ENCODE measurements at regions not wholly inside any gene's neighbourhood (a gene's known extent, or its start where the extent isn't known, plus 50 kb on each side); places are given as distances from the start of the nearest gene placed in this dataset.

- ATAC-seq: peak; percentile 30; the same call in 2 of the 3 replicates
- TF ChIP-seq, protein P1, sequence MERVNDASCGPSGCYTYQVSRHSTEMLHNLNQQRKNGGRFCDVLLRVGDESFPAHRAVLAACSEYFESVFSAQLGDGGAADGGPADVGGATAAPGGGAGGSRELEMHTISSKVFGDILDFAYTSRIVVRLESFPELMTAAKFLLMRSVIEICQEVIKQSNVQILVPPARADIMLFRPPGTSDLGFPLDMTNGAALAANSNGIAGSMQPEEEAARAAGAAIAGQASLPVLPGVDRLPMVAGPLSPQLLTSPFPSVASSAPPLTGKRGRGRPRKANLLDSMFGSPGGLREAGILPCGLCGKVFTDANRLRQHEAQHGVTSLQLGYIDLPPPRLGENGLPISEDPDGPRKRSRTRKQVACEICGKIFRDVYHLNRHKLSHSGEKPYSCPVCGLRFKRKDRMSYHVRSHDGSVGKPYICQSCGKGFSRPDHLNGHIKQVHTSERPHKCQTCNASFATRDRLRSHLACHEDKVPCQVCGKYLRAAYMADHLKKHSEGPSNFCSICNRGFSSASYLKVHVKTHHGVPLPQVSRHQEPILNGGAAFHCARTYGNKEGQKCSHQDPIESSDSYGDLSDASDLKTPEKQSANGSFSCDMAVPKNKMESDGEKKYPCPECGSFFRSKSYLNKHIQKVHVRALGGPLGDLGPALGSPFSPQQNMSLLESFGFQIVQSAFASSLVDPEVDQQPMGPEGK (CRISPR knock-in tag; IDR thresholded peaks at IDR 0.05; ENCODE audit: borderline replicate concordance): no peak
- TF ChIP-seq ZFP30 (CRISPR knock-in tag; IDR thresholded peaks at IDR 0.05) (no peak), TOX (CRISPR knock-in tag; IDR thresholded peaks at IDR 0.05; ENCODE audit: borderline replicate concordance) (no peak), ARNTL (CRISPR knock-in tag; IDR thresholded peaks at IDR 0.05; ENCODE audit: borderline replicate concordance, low read depth) (no peak), ESRRG (CRISPR knock-in tag; IDR thresholded peaks at IDR 0.05) (no peak), CSDC2 (CRISPR knock-in tag; IDR thresholded peaks at IDR 0.05) (no peak), ISL1 (CRISPR knock-in tag; IDR thresholded peaks at IDR 0.05) (no peak), ZC3H10 (CRISPR knock-in tag; IDR thresholded peaks at IDR 0.05) (no peak), ZFP3 (CRISPR knock-in tag; IDR thresholded peaks at IDR 0.05) (no peak), GLIS3 (CRISPR knock-in tag; IDR thresholded peaks at IDR 0.05) (no peak), OSR1 (CRISPR knock-in tag; IDR thresholded peaks at IDR 0.05) (no peak), TCF4 (CRISPR knock-in tag; IDR thresholded peaks at IDR 0.05; ENCODE audit: borderline replicate concordance) (no peak), BACH2 (CRISPR knock-in tag; IDR thresholded peaks at IDR 0.05; ENCODE audit: borderline replicate concordance) (no peak), ZNF565 (CRISPR knock-in tag; conservative IDR thresholded peaks at IDR 0.05; ENCODE audit: low read depth) (no peak), ZNF70 (CRISPR knock-in tag; IDR thresholded peaks at IDR 0.05) (no peak), ZNF8 (CRISPR knock-in tag; IDR thresholded peaks at IDR 0.05) (no peak), PPARA (CRISPR knock-in tag; IDR thresholded peaks at IDR 0.05; ENCODE audit: borderline replicate concordance) (no peak)
- TF ChIP-seq, protein P2, sequence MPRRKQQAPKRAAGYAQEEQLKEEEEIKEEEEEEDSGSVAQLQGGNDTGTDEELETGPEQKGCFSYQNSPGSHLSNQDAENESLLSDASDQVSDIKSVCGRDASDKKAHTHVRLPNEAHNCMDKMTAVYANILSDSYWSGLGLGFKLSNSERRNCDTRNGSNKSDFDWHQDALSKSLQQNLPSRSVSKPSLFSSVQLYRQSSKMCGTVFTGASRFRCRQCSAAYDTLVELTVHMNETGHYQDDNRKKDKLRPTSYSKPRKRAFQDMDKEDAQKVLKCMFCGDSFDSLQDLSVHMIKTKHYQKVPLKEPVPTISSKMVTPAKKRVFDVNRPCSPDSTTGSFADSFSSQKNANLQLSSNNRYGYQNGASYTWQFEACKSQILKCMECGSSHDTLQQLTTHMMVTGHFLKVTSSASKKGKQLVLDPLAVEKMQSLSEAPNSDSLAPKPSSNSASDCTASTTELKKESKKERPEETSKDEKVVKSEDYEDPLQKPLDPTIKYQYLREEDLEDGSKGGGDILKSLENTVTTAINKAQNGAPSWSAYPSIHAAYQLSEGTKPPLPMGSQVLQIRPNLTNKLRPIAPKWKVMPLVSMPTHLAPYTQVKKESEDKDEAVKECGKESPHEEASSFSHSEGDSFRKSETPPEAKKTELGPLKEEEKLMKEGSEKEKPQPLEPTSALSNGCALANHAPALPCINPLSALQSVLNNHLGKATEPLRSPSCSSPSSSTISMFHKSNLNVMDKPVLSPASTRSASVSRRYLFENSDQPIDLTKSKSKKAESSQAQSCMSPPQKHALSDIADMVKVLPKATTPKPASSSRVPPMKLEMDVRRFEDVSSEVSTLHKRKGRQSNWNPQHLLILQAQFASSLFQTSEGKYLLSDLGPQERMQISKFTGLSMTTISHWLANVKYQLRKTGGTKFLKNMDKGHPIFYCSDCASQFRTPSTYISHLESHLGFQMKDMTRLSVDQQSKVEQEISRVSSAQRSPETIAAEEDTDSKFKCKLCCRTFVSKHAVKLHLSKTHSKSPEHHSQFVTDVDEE (CRISPR knock-in tag; IDR thresholded peaks at IDR 0.05): no peak
- TF ChIP-seq, protein P3, sequence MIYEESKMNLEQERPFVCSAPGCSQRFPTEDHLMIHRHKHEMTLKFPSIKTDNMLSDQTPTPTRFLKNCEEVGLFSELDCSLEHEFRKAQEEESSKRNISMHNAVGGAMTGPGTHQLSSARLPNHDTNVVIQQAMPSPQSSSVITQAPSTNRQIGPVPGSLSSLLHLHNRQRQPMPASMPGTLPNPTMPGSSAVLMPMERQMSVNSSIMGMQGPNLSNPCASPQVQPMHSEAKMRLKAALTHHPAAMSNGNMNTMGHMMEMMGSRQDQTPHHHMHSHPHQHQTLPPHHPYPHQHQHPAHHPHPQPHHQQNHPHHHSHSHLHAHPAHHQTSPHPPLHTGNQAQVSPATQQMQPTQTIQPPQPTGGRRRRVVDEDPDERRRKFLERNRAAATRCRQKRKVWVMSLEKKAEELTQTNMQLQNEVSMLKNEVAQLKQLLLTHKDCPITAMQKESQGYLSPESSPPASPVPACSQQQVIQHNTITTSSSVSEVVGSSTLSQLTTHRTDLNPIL (CRISPR knock-in tag; IDR thresholded peaks at IDR 0.05; ENCODE audit: low read depth): no peak
These were observed 839.3 kb downstream of the KCNT2 start for GRCh38 chr1:195768936-195769335.

DNA sequence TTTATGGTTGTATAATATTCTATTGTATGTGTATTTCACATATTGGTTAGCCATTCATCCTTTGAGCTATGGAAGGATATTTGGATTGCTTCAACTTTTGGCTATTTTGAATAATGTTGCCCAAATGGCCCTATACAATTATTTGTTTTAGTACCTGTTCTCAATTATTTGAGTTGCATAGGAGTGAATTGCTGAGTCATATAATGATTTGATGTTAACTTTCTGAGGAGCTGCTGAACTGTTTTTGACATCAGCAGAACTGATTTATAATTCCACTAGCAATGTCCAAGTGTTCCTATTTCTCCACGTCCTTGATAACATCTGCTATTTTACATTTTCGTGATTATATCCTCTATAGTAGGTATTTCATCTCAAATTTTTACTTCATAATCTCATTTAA lies 839.9 kb downstream of the KCNT2 start:
- no peak for TF ChIP-seq TOX (CRISPR knock-in tag; IDR thresholded peaks at IDR 0.05; ENCODE audit: borderline replicate concordance)
- no peak for TF ChIP-seq ZC3H10 (CRISPR knock-in tag; IDR thresholded peaks at IDR 0.05)
- no peak for TF ChIP-seq SNAI2 (CRISPR knock-in tag; IDR thresholded peaks at IDR 0.05)
- no peak for TF ChIP-seq BACH2 (CRISPR knock-in tag; IDR thresholded peaks at IDR 0.05; ENCODE audit: borderline replicate concordance)
- no peak for TF ChIP-seq GLIS3 (CRISPR knock-in tag; IDR thresholded peaks at IDR 0.05)
- TF ChIP-seq, protein P1 (CRISPR knock-in tag; IDR thresholded peaks at IDR 0.05; ENCODE audit: borderline replicate concordance): no peak
- TF ChIP-seq ZFP30 (CRISPR knock-in tag; IDR thresholded peaks at IDR 0.05): no peak
- TF ChIP-seq, protein P4, sequence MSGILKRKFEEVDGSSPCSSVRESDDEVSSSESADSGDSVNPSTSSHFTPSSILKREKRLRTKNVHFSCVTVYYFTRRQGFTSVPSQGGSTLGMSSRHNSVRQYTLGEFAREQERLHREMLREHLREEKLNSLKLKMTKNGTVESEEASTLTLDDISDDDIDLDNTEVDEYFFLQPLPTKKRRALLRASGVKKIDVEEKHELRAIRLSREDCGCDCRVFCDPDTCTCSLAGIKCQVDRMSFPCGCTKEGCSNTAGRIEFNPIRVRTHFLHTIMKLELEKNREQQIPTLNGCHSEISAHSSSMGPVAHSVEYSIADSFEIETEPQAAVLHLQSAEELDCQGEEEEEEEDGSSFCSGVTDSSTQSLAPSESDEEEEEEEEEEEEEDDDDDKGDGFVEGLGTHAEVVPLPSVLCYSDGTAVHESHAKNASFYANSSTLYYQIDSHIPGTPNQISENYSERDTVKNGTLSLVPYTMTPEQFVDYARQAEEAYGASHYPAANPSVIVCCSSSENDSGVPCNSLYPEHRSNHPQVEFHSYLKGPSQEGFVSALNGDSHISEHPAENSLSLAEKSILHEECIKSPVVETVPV (CRISPR knock-in tag; IDR thresholded peaks at IDR 0.05): no peak
- no peak for TF ChIP-seq OSR1 (CRISPR knock-in tag; IDR thresholded peaks at IDR 0.05)
- no peak for TF ChIP-seq PPARA (CRISPR knock-in tag; IDR thresholded peaks at IDR 0.05; ENCODE audit: borderline replicate concordance)
- no peak for TF ChIP-seq ESRRG (CRISPR knock-in tag; IDR thresholded peaks at IDR 0.05)
- no peak for TF ChIP-seq RARB (CRISPR knock-in tag; IDR thresholded peaks at IDR 0.05)
- TF ChIP-seq ARNTL (CRISPR knock-in tag; IDR thresholded peaks at IDR 0.05; ENCODE audit: borderline replicate concordance, low read depth): no peak
- TF ChIP-seq, protein P2 (CRISPR knock-in tag; IDR thresholded peaks at IDR 0.05): no peak
- TF ChIP-seq ZNF8 (CRISPR knock-in tag; IDR thresholded peaks at IDR 0.05): no peak
- no peak for TF ChIP-seq TCF4 (CRISPR knock-in tag; IDR thresholded peaks at IDR 0.05; ENCODE audit: borderline replicate concordance)
- TF ChIP-seq ZNF70 (CRISPR knock-in tag; IDR thresholded peaks at IDR 0.05): no peak
- TF ChIP-seq ZNF565 (CRISPR knock-in tag; conservative IDR thresholded peaks at IDR 0.05; ENCODE audit: low read depth): no peak
- no peak for TF ChIP-seq ISL1 (CRISPR knock-in tag; IDR thresholded peaks at IDR 0.05)
- TF ChIP-seq, protein P3 (CRISPR knock-in tag; IDR thresholded peaks at IDR 0.05; ENCODE audit: low read depth): no peak
- ATAC-seq: no peak
